Smooth muscle cell (in vitro differentiated cells): ENCODE measurements at regions not wholly inside any gene's neighbourhood (a gene's known extent, or its start where the extent isn't known, plus 50 kb on each side); places are given as distances from the start of the nearest gene placed in this dataset.

Experiments
- DNase-seq: peaks from one replicate; lab custom pipeline; 2025; ENCODE audit not compliant: unreplicated experiment; lab: John Stamatoyannopoulos, UW
- H2AFZ ChIP-seq: fragments of 200-600 bp; sonication (generic); 2 replicates; pipeline ENCODE4 v1.6.0; 2016; ENCODE audit warnings: antibody characterized with exemption, low read depth, mild to moderate bottlenecking
- H3F3A ChIP-seq: fragments of 200-600 bp; sonication (generic); 2 replicates; pipeline ENCODE4 v1.6.0; 2017; ENCODE audit warnings: antibody characterized with exemption, low read depth
- H3K27ac ChIP-seq: fragments of 200-600 bp; sonication (generic); 2 replicates; pipeline ENCODE4 v1.5.1; 2016; ENCODE audit warnings: low read depth, mild to moderate bottlenecking
- H3K27me3 ChIP-seq: fragments of 200-600 bp; sonication (generic); 2 replicates; pipeline ENCODE4 v1.6.1; 2016; ENCODE audit warnings: low read depth, mild to moderate bottlenecking
- H3K36me3 ChIP-seq: fragments of 200-600 bp; sonication (generic); 2 replicates; pipeline ENCODE4 v1.5.1; 2016; ENCODE audit warnings: low read depth
- H3K4me1 ChIP-seq: fragments of 200-600 bp; sonication (generic); 2 replicates; pipeline ENCODE4 v1.5.1; 2016; ENCODE audit warnings: low read depth
- H3K4me2 ChIP-seq: fragments of 200-600 bp; sonication (generic); 2 replicates; pipeline ENCODE4 v1.6.0; 2016; ENCODE audit warnings: mild to moderate bottlenecking
- H3K4me3 ChIP-seq: fragments of 200-600 bp; sonication (generic); 2 replicates; pipeline ENCODE4 v1.5.1; 2016; ENCODE audit warnings: mild to moderate bottlenecking
- H3K79me2 ChIP-seq: fragments of 200-600 bp; sonication (generic); 2 replicates; pipeline ENCODE4 v1.6.0; 2016; ENCODE audit warnings: low read depth, mild to moderate bottlenecking
- H3K9ac ChIP-seq: fragments of 200-600 bp; sonication (generic); 2 replicates; pipeline ENCODE4 v1.6.0; 2016; ENCODE audit warnings: low read depth
- H3K9me3 ChIP-seq: fragments of 200-600 bp; sonication (generic); replicated peaks from 2 replicates; pipeline ENCODE4 v1.5.1; 2016; ENCODE audit warnings: low read depth
- H4K20me1 ChIP-seq: fragments of 200-600 bp; sonication (generic); 2 replicates; pipeline ENCODE4 v1.6.0; 2016; ENCODE audit warnings: low read depth
- WGBS: methylation state at CpG from one replicate; pipeline ENCODE4 v1.1.7; 2016; ENCODE audit warnings: low lambda C conversion rate; 5-methylcytosine and 5-hydroxymethylcytosine counted together
- TF ChIP-seq, protein P1 (sequence below): fragments of 200-600 bp; sonication (generic); IDR thresholded peaks from 2 replicates; pipeline ENCODE4 v1.5.1; 2017; ENCODE audit warnings: borderline replicate concordance, mild to moderate bottlenecking, antibody characterized with exemption; ENCODE audit not compliant: insufficient read depth, poor library complexity, severe bottlenecking

DNA sequence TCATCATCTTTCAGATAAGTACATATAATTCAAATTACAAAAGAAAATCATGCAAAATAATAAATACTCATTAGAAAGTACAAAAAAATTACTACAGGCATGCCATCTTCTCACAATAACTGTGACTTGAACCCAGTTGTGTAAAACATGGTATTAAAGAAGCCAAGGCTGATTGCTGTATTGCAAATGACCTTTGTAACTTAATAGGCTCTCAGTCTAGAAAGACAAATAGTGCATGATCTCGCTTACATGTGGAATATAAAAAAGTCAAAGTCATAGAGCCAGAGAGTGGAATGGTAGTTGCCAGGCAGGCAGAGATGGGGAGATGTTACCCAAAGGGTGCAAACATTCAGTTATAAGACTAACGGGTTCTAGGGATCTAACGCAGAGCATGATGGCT is 626.1 kb downstream of the COL12A1 start:
- H3K9ac ChIP-seq = no peak overlapping the region
- H3K27ac ChIP-seq = no peak overlapping the region
- no peaks in the 10 kb centered on the region for H3K9me3 ChIP-seq
- no peaks in the 10 kb centered on the region for H3K27me3 ChIP-seq
- no peaks in the 10 kb centered on the region for H3K79me2 ChIP-seq
- H2AFZ ChIP-seq = no peak overlapping the region
- H3K4me3 ChIP-seq = no peak overlapping the region
- H3K36me3 ChIP-seq = no peaks in the 10 kb centered on the region
- H4K20me1 ChIP-seq = no peaks in the 10 kb centered on the region
- no peak for DNase-seq
- peaks cover 6% of the 10 kb centered on the region for H3F3A ChIP-seq
- H3K4me1 ChIP-seq = peaks cover 7% of the 10 kb centered on the region
- TF ChIP-seq, protein P1, sequence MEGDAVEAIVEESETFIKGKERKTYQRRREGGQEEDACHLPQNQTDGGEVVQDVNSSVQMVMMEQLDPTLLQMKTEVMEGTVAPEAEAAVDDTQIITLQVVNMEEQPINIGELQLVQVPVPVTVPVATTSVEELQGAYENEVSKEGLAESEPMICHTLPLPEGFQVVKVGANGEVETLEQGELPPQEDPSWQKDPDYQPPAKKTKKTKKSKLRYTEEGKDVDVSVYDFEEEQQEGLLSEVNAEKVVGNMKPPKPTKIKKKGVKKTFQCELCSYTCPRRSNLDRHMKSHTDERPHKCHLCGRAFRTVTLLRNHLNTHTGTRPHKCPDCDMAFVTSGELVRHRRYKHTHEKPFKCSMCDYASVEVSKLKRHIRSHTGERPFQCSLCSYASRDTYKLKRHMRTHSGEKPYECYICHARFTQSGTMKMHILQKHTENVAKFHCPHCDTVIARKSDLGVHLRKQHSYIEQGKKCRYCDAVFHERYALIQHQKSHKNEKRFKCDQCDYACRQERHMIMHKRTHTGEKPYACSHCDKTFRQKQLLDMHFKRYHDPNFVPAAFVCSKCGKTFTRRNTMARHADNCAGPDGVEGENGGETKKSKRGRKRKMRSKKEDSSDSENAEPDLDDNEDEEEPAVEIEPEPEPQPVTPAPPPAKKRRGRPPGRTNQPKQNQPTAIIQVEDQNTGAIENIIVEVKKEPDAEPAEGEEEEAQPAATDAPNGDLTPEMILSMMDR = no peak
- H3K4me2 ChIP-seq = no peak overlapping the region
- WGBS = 94% methylated on average over 3 of the region's 3 CpGs

DNA sequence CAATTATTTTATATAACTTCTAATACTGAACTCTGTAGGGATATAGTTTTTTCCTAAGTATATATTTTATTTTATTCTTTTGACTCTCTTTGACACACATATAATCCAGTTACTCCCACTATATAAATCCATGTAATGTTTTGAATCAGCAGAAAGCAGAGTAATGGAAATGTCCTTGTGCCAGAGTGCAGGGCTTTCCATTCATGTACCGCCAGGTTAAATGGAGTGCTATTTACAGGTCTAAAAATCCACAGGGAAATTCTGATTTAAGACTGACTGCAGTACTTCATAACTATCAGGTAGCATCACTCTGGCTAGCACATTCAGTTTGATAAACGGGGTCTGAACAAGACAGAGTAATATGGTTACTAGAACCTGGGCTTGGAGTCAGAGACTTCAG is 626.8 kb downstream of the COL12A1 start:
- Histone ChIP-seq H3K4me1 (peaks cover 7% of the 10 kb centered on the region), H3K9me3 (no peaks in the 10 kb centered on the region), H3K36me3 (no peaks in the 10 kb centered on the region), H3K27ac (peak overlapping the region; percentile 74), H3F3A (peaks cover 6% of the 10 kb centered on the region), H3K27me3 (no peaks in the 10 kb centered on the region), H2AFZ (peak overlapping the region; percentile 20), H4K20me1 (no peaks in the 10 kb centered on the region), H3K79me2 (no peaks in the 10 kb centered on the region), H3K4me2 (peak overlapping the region; percentile 28), H3K4me3 (no peak overlapping the region), H3K9ac (no peak overlapping the region)
- DNase-seq = no peak
- TF ChIP-seq, protein P1 = no peak
- WGBS = 98% methylated on average over 2 of the region's 2 CpGs

DNA sequence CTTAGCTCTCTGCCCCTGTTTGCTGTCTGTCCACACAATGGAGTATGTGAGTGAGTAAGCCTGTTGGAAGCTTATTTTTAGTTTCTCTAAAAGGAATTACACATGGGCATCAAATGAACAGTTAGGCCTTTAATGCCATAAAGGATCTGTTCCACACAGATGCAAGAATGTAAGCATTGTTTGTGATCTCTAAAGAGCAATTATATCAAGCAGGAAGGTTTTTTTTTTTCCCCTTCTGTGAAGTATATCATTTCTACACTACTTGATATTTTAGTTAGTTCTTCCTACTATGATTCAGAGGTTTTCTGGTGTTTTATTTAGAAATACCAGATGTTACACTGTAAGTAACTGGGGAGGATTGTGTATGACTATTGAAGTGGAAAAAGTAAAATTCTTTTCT is 627.5 kb downstream of the COL12A1 start:
- Histone ChIP-seq H3K27ac (peak overlapping the region; percentile 74), H3K9ac (no peak overlapping the region), H3K36me3 (no peaks in the 10 kb centered on the region), H3K9me3 (no peaks in the 10 kb centered on the region), H3K79me2 (no peaks in the 10 kb centered on the region), H3K4me2 (peak overlapping the region; percentile 28), H4K20me1 (no peaks in the 10 kb centered on the region), H3K4me3 (no peak overlapping the region), H2AFZ (no peak overlapping the region), H3K27me3 (no peaks in the 10 kb centered on the region), H3K4me1 (peaks cover 7% of the 10 kb centered on the region), H3F3A (peaks cover 6% of the 10 kb centered on the region)
- DNase-seq = no peak
- TF ChIP-seq, protein P1 = no peak

DNA sequence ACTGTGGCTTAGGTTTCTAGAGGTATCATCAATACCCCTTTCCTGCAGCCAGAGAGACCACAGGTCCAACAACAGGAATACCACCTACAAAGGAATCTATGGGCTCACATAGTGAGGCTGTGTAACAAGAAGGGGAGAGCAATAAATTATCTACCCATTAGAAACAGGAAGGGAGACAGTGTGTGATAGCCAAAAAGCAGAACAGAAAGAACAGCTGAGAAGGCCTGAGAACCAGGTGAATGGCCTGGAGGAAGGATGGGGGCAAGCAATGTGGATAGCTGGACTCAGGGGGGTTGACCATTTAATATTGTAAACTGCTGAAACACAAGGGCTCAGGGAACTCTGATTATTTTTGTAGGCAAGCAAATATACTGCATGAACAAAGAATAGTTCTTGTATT is 628.2 kb downstream of the COL12A1 start:
- no peak overlapping the region for H3K9ac ChIP-seq
- H3K36me3 ChIP-seq = no peaks in the 10 kb centered on the region
- H4K20me1 ChIP-seq = no peaks in the 10 kb centered on the region
- H3K4me2 ChIP-seq = peak overlapping the region; percentile 28
- H2AFZ ChIP-seq = peak overlapping the region; percentile 3
- peaks cover 7% of the 10 kb centered on the region for H3K4me1 ChIP-seq
- H3K27ac ChIP-seq = peak overlapping the region; percentile 74
- H3K4me3 ChIP-seq = no peak overlapping the region
- TF ChIP-seq, protein P1 = no peak
- no peaks in the 10 kb centered on the region for H3K9me3 ChIP-seq
- H3F3A ChIP-seq = peaks cover 6% of the 10 kb centered on the region
- no peak for DNase-seq
- H3K79me2 ChIP-seq = no peaks in the 10 kb centered on the region
- no peaks in the 10 kb centered on the region for H3K27me3 ChIP-seq
